Spinal cord (tissue), 9 donors: ENCODE measurements at regions not wholly inside any gene's neighbourhood (a gene's known extent, or its start where the extent isn't known, plus 50 kb on each side); places are given as distances from the start of the nearest gene placed in this dataset.

Source experiments
- DNase-seq, 6 donors: peaks; one replicate each; pipeline versions ENCODE4 v3.0.0 to v3.0.0-alpha.2; 2013 to 2015; ENCODE audit warnings: low spot score in 6 of 6, low read depth in 4 of 6
- H3K27ac ChIP-seq: one replicate; pipeline ENCODE4 v1.5.1; 2013; ENCODE audit warnings: low read depth, low read length, control low read depth
- H3K27me3 ChIP-seq: one replicate; pipeline ENCODE4 v1.6.1; 2013; ENCODE audit warnings: low read length; ENCODE audit not compliant: control insufficient read depth, insufficient read depth
- H3K36me3 ChIP-seq: one replicate; pipeline ENCODE4 v1.6.1; 2013; ENCODE audit warnings: low read length; ENCODE audit not compliant: control insufficient read depth, insufficient read depth
- H3K4me1 ChIP-seq: one replicate; pipeline ENCODE4 v1.6.1; 2013; ENCODE audit warnings: low read length; ENCODE audit not compliant: control insufficient read depth, insufficient read depth
- H3K4me3 ChIP-seq: one replicate; pipeline ENCODE4 v1.5.1; 2013; ENCODE audit warnings: low read depth, low read length, control low read depth
- H3K9me3 ChIP-seq: one replicate; pipeline ENCODE4 v1.6.1; 2013; ENCODE audit warnings: low read length; ENCODE audit not compliant: control insufficient read depth, insufficient read depth
- WGBS: methylation state at CpG from one replicate; pipeline ENCODE4 v1.1.5; 2013; ENCODE audit warnings: missing lambda C conversion rate; ENCODE audit not compliant: insufficient coverage; 5-methylcytosine and 5-hydroxymethylcytosine counted together
- donor health status: healthy.

DNA sequence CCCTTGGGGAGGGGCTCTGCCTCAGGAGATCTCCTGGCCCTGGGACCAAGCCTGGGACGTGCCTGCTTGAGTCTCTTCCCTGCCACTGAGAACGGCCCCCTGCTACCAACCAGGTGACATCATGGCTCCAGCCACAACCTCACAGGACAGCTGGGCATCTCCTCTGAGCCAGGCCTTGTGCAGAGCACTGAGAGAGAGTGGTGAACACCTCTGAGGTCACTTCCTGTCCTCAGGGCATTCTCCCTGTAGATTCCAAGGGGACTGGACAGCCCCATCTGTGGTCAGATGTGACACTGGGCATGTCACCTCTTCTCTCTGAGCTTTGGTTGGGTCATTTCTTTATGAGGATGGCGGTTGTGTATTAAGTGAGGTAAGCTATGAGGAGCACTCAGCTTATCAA lies 172.0 kb downstream of the MELK start:
- peaks cover 14% of the 10 kb centered on the region for H3K27me3 ChIP-seq
- DNase-seq: no peak
- no peak overlapping the region for H3K27ac ChIP-seq
- no peaks in the 10 kb centered on the region for H3K36me3 ChIP-seq
- H3K4me3 ChIP-seq: no peak overlapping the region
- H3K9me3 ChIP-seq: no peaks in the 10 kb centered on the region
- 45% methylated on average over 2 of the region's 3 CpGs for WGBS
- H3K4me1 ChIP-seq: peaks cover 6% of the 10 kb centered on the region

DNA sequence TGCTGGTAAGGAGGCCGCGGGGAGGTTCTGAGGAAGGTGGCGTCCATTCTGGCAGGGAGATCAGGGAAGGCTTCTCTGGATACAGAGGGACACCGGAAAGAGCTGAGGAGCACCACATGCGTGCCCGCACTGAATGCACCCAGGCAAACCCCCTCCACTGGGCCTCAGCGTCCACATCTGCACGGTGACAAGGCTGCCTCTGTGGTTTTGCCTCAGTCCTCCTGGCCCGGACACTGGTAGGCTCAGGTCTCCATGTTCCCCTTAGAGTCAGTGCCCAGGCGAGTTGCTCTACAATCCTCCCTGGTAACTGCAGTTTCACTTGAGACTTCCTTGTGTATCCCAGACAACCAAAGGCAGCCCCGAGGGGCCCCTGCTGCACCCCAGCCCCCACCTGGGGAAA lies 173.3 kb downstream of the MELK start:
- 85% methylated on average over 10 of the region's 11 CpGs for WGBS
- peaks cover 2% of the 10 kb centered on the region for H3K4me1 ChIP-seq
- H3K27me3 ChIP-seq: peaks cover 9% of the 10 kb centered on the region
- DNase-seq: no peak
- H3K9me3 ChIP-seq: no peaks in the 10 kb centered on the region
- no peaks in the 10 kb centered on the region for H3K36me3 ChIP-seq
- no peak overlapping the region for H3K27ac ChIP-seq
- H3K4me3 ChIP-seq: no peak overlapping the region

- Histone ChIP-seq H3K4me1 (peaks cover 2% of the 10 kb centered on the region), H3K4me3 (no peak overlapping the region), H3K27me3 (peaks cover 12% of the 10 kb centered on the region), H3K9me3 (no peaks in the 10 kb centered on the region), H3K27ac (no peak overlapping the region), H3K36me3 (no peaks in the 10 kb centered on the region)
- DNase-seq: no peak
- 57% methylated on average over 2 of the region's 3 CpGs for WGBS
Measured at GRCh38 chr9:36746415-36746814, 173.7 kb downstream of the MELK start.

GRCh38 chr9:36748322-36748899 lies 175.7 kb downstream of the MELK start:
- Histone ChIP-seq H3K4me1 (peaks cover 2% of the 10 kb centered on the region), H3K27me3 (peaks cover 14% of the 10 kb centered on the region), H3K9me3 (no peaks in the 10 kb centered on the region), H3K36me3 (no peaks in the 10 kb centered on the region), H3K4me3 (no peak overlapping the region), H3K27ac (no peak overlapping the region)
- peak in 1 of 6 donors; percentile 66 for DNase-seq
- 27% methylated on average over 13 of the region's 13 CpGs for WGBS

DNA sequence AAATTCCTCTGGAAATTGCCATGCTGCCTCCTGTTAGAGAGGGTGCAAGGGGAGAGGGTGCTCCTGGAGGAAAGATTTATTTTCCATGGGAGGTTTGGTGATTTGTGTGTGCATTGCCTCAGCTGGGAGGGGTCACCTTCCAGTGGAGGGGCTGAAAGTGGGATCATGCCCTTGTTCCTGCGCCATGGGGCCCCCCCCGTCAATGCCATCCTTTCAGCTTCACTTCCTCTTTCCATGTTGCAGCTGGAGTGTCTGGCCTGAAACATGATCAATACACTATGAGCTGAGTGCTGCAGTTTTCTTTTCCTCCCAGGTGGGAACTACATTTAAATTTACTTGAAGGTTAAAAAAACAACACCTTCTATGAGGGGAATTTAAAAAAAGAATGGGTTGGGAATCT lies 176.8 kb downstream of the MELK start:
- DNase-seq: no peak
- H3K27me3 ChIP-seq: peaks cover 14% of the 10 kb centered on the region
- H3K27ac ChIP-seq: no peak overlapping the region
- WGBS: 59% methylated on average over 2 of the region's 2 CpGs
- H3K9me3 ChIP-seq: no peaks in the 10 kb centered on the region
- H3K4me1 ChIP-seq: peaks cover 2% of the 10 kb centered on the region
- no peaks in the 10 kb centered on the region for H3K36me3 ChIP-seq
- no peak overlapping the region for H3K4me3 ChIP-seq

DNA sequence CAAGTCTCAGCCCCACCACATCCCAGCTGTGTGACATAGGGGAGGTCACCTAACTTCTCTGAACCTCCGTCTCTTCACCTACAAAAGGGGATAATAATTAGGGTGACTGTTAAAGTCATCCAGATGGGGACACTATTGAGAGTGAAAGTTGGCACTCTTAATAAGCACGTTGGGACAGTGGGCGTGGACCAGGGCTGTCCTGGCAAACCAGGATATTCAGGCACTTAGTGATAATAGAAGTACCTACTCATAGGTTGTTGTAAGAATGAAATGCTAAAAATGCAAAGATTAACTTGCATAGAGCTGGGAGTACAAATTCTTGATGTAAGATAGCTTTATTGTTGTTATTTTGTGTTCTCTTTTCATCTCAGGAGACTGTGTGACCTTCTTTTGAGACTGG lies 177.9 kb downstream of the MELK start:
- H3K27me3 ChIP-seq: peaks cover 14% of the 10 kb centered on the region

DNA sequence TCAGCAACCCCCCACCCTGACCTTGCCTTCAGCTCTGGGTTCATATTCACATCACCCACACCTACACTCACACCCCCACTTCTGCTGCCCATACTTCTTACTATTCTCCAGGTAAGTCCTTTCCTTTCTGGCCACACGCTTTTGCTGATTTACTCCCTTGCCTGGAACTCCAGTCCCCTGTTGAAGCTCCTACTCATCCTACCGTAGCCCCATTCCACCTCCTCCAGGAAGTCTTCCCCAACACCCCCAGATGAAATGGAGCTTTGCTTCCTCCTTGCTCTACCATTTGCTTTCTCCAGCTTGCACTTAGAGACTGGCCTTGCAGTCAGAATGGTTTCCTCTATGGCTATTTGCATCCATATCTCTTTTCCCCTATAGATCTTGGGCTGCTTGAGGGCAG lies 182.3 kb downstream of the MELK start:
- DNase-seq: no peak
- H3K36me3 ChIP-seq: no peaks in the 10 kb centered on the region
- no peak overlapping the region for H3K27ac ChIP-seq
- no peak overlapping the region for H3K4me3 ChIP-seq
- no peaks in the 10 kb centered on the region for H3K4me1 ChIP-seq
- H3K27me3 ChIP-seq: peaks cover 6% of the 10 kb centered on the region
- WGBS: 81% methylated on average over 2 of the region's 2 CpGs
- H3K9me3 ChIP-seq: no peaks in the 10 kb centered on the region

More for the DNA sequence above, 177.9 kb downstream of the MELK start:
- Histone ChIP-seq H3K36me3 (no peaks in the 10 kb centered on the region), H3K27ac (no peak overlapping the region), H3K9me3 (no peaks in the 10 kb centered on the region), H3K4me1 (no peaks in the 10 kb centered on the region), H3K4me3 (no peak overlapping the region)
- 68% methylated on average over 2 of the region's 3 CpGs for WGBS
- no peak for DNase-seq

DNA sequence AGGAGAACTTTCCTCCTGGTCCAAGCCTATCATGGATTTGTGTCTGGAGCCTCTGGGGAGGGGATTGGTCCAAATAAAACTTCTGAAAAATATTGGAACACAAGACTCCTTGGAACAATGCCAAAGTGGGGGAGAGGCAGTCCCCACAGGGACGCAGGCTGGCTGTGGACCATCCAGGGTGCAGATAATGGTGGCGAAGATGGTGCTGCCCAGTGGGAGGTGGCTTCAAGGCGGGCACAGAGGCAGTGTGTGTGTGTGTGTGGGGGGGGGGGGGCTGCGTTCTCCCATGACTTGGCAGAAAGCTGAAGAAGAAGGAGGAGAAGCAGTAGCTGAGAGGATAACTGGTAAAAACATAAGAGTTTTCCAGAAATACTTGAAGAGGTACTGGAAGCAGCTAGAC lies 186.4 kb downstream of the MELK start:
- 51% methylated on average over 3 of the region's 4 CpGs for WGBS
- no peak overlapping the region for H3K27ac ChIP-seq
- H3K9me3 ChIP-seq: no peaks in the 10 kb centered on the region
- no peaks in the 10 kb centered on the region for H3K4me1 ChIP-seq
- no peaks in the 10 kb centered on the region for H3K36me3 ChIP-seq
- DNase-seq: no peak
- H3K27me3 ChIP-seq: no peaks in the 10 kb centered on the region
- no peak overlapping the region for H3K4me3 ChIP-seq

- Histone ChIP-seq H3K4me1 (peaks cover 7% of the 10 kb centered on the region), H3K27ac (no peak overlapping the region), H3K36me3 (no peaks in the 10 kb centered on the region), H3K4me3 (no peak overlapping the region), H3K9me3 (no peaks in the 10 kb centered on the region), H3K27me3 (no peaks in the 10 kb centered on the region)
- WGBS: 81% methylated on average over 4 of the region's 4 CpGs
- no peak for DNase-seq
Measured at GRCh38 chr9:36759976-36760375, 187.3 kb downstream of the MELK start.

GRCh38 chr9:36760667-36761420 lies 188.1 kb downstream of the MELK start:
- Histone ChIP-seq H3K27me3 (no peaks in the 10 kb centered on the region), H3K9me3 (no peaks in the 10 kb centered on the region), H3K27ac (no peak overlapping the region), H3K4me3 (no peak overlapping the region), H3K4me1 (peaks cover 14% of the 10 kb centered on the region), H3K36me3 (no peaks in the 10 kb centered on the region)
- 84% methylated on average over 13 of the region's 14 CpGs for WGBS
- DNase-seq: no peak
